ENCODE measurements at regions not wholly inside any gene's neighbourhood (a gene's known extent, or its start where the extent isn't known, plus 50 kb on each side); places are given as distances from the start of the nearest gene placed in this dataset.

- FAIRE-seq (no peak), DNase-seq (ENCODE audit: insufficient read length, low spot score) (no peak)
- TF ChIP-seq CTCF (IDR thresholded peaks at IDR 0.05; ENCODE audit: insufficient read depth, missing control alignments) = no peak
Observed at GRCh38 chr2:236717729-236718128, 148.1 kb downstream of the ACKR3 start.

GRCh38 chr2:236718207-236718992, 148.8 kb downstream of the ACKR3 start:
- no peak for DNase-seq (ENCODE audit: insufficient read length, low spot score)
- TF ChIP-seq CTCF (IDR thresholded peaks at IDR 0.05; ENCODE audit: insufficient read depth, missing control alignments) = no peak
- FAIRE-seq = no peak

GRCh38 chr2:236719192-236719635, 149.6 kb downstream of the ACKR3 start:
- TF ChIP-seq CTCF (IDR thresholded peaks at IDR 0.05; ENCODE audit: insufficient read depth, missing control alignments) = no peak
- FAIRE-seq (no peak), DNase-seq (ENCODE audit: insufficient read length, low spot score) (no peak)

GRCh38 chr2:236720974-236721540, 151.4 kb downstream of the ACKR3 start:
- FAIRE-seq = no peak
- no peak for TF ChIP-seq CTCF (IDR thresholded peaks at IDR 0.05; ENCODE audit: insufficient read depth, missing control alignments)
- no peak for DNase-seq (ENCODE audit: insufficient read length, low spot score)

GRCh38 chr2:236724200-236724599, 154.6 kb downstream of the ACKR3 start:
- DNase-seq (ENCODE audit: insufficient read length, low spot score) = no peak
- FAIRE-seq = no peak
- no peak for TF ChIP-seq CTCF (IDR thresholded peaks at IDR 0.05; ENCODE audit: insufficient read depth, missing control alignments)

GRCh38 chr2:236726701-236727450, 157.3 kb downstream of the ACKR3 start:
- FAIRE-seq = no peak
- no peak for TF ChIP-seq CTCF (IDR thresholded peaks at IDR 0.05; ENCODE audit: insufficient read depth, missing control alignments)

More at GRCh38 chr2:236726701-236727450, 157.3 kb downstream of the ACKR3 start:
- no peak for DNase-seq (ENCODE audit: insufficient read length, low spot score)
